Activated CD8-positive, alpha-beta memory T cell treated with anti-CD3 and anti-CD28 coated beads for 48 hours (primary cell): ENCODE measurements at regions not wholly inside any gene's neighbourhood (a gene's known extent, or its start where the extent isn't known, plus 50 kb on each side); places are given as distances from the start of the nearest gene placed in this dataset.

Experiments used
- DNase-seq, 3 experiments: peaks; one replicate each; pipeline ENCODE4 v3.0.0-alpha.2; 2020; ENCODE audit warnings: low read depth in 2 of 3, low spot score in 2 of 3

- no peak for DNase-seq
Measured at GRCh38 chr5:143693651-143694252, 118.2 kb upstream of the HMHB1 start.

GRCh38 chr5:143692342-143692741 is 119.6 kb upstream of the HMHB1 start:
- DNase-seq: no peak

- no peak for DNase-seq
Measured at GRCh38 chr5:143691945-143692290, 120.0 kb upstream of the HMHB1 start.

GRCh38 chr5:143691287-143691944 is 120.5 kb upstream of the HMHB1 start:
- no peak for DNase-seq

GRCh38 chr5:143687604-143688003 is 124.4 kb upstream of the HMHB1 start:
- DNase-seq: no peak

GRCh38 chr5:143685246-143685815 is 126.6 kb upstream of the HMHB1 start:
- no peak for DNase-seq

GRCh38 chr5:143683459-143683858 is 128.5 kb upstream of the HMHB1 start:
- DNase-seq: no peak

- DNase-seq: no peak
Measured at GRCh38 chr5:143682929-143683386, 129.0 kb upstream of the HMHB1 start.

GRCh38 chr5:143682246-143682905 is 129.6 kb upstream of the HMHB1 start:
- DNase-seq: no peak

GRCh38 chr5:143680672-143681259 is 131.2 kb upstream of the HMHB1 start:
- no peak for DNase-seq

- no peak for DNase-seq
Measured at GRCh38 chr5:143679777-143680176, 132.2 kb upstream of the HMHB1 start.

- no peak for DNase-seq
Measured at GRCh38 chr5:143678148-143678905, 133.6 kb upstream of the HMHB1 start.

- no peak for DNase-seq
Measured at GRCh38 chr5:143677403-143677802, 134.6 kb upstream of the HMHB1 start.

GRCh38 chr5:143676802-143677201 is 135.2 kb upstream of the HMHB1 start:
- no peak for DNase-seq

- no peak for DNase-seq
Measured at GRCh38 chr5:143674469-143674786, 137.5 kb upstream of the HMHB1 start.

- no peak for DNase-seq
Measured at GRCh38 chr5:143673676-143674468, 138.1 kb upstream of the HMHB1 start.

GRCh38 chr5:143672806-143673205 is 139.2 kb upstream of the HMHB1 start:
- DNase-seq: no peak

- DNase-seq: no peak
Measured at GRCh38 chr5:143671674-143672569, 140.0 kb upstream of the HMHB1 start.

- DNase-seq: no peak
Measured at GRCh38 chr5:143671021-143671420, 140.9 kb upstream of the HMHB1 start.
